NCI-H146 treated with DMSO at 0.1 percent for 48 hours (cell line): ENCODE measurements at regions not wholly inside any gene's neighbourhood (a gene's known extent, or its start where the extent isn't known, plus 50 kb on each side); places are given as distances from the start of the nearest gene placed in this dataset.
"Not testable (repeated sequence)": the region's sequence is repeated elsewhere in the genome, so short reads cannot be mapped to it uniquely, and the experiment has no call there.

Experiments
- DNase-seq: peaks from one replicate; lab custom pipeline; 2025; ENCODE audit not compliant: unreplicated experiment; lab: John Stamatoyannopoulos, UW

- no peak for DNase-seq
Measured at GRCh38 chr18:43710135-43710534, 432.8 kb upstream of the SYT4 start.

- no peak for DNase-seq
Measured at GRCh38 chr18:43714343-43715010, 437.2 kb upstream of the SYT4 start.

GRCh38 chr18:43719267-43719795, 442.0 kb upstream of the SYT4 start:
- no peak for DNase-seq

- DNase-seq: no peak
Measured at GRCh38 chr18:43720041-43720440, 442.8 kb upstream of the SYT4 start.

- no peak for DNase-seq
Measured at GRCh38 chr18:43735570-43735969, 458.3 kb upstream of the SYT4 start.

- DNase-seq: no peak
Measured at GRCh38 chr18:43744960-43745745, 467.9 kb upstream of the SYT4 start.

GRCh38 chr18:43751203-43751602, 473.9 kb upstream of the SYT4 start:
- no peak for DNase-seq

GRCh38 chr18:43751835-43752234, 474.5 kb upstream of the SYT4 start:
- no peak for DNase-seq

GRCh38 chr18:43757273-43757672, 480.0 kb upstream of the SYT4 start:
- DNase-seq: no peak

- DNase-seq: no peak
Measured at GRCh38 chr18:43758734-43759133, 481.4 kb upstream of the SYT4 start.

- DNase-seq: no peak
Measured at GRCh38 chr18:43760010-43760409, 482.7 kb upstream of the SYT4 start.

GRCh38 chr18:43772907-43773306, 495.6 kb upstream of the SYT4 start:
- no peak for DNase-seq

GRCh38 chr18:43774497-43774896, 497.2 kb upstream of the SYT4 start:
- no peak for DNase-seq

GRCh38 chr18:43775591-43775990, 498.3 kb upstream of the SYT4 start:
- no peak for DNase-seq

GRCh38 chr18:43776997-43777396, 499.7 kb upstream of the SYT4 start:
- DNase-seq: no peak

- DNase-seq: no peak
Measured at GRCh38 chr18:43777636-43778304, 500.5 kb upstream of the SYT4 start.

- DNase-seq: no peak
Measured at GRCh38 chr18:43780782-43781340, 503.6 kb upstream of the SYT4 start.

- DNase-seq: no peak
Measured at GRCh38 chr18:43785158-43785557, 507.9 kb upstream of the SYT4 start.

- DNase-seq: no peak
Measured at GRCh38 chr18:43786893-43787292, 509.6 kb upstream of the SYT4 start.

- not testable (repeated sequence) for DNase-seq
Measured at GRCh38 chr18:43787721-43788120, 510.4 kb upstream of the SYT4 start.

GRCh38 chr18:43789234-43790000, 512.1 kb upstream of the SYT4 start:
- peak; percentile 10 for DNase-seq
